ENCODE measurements at regions not wholly inside any gene's neighbourhood (a gene's known extent, or its start where the extent isn't known, plus 50 kb on each side); places are given as distances from the start of the nearest gene placed in this dataset.
"Not testable (repeated sequence)": the region's sequence is repeated elsewhere in the genome, so short reads cannot be mapped to it uniquely, and the experiment has no call there.

DNA sequence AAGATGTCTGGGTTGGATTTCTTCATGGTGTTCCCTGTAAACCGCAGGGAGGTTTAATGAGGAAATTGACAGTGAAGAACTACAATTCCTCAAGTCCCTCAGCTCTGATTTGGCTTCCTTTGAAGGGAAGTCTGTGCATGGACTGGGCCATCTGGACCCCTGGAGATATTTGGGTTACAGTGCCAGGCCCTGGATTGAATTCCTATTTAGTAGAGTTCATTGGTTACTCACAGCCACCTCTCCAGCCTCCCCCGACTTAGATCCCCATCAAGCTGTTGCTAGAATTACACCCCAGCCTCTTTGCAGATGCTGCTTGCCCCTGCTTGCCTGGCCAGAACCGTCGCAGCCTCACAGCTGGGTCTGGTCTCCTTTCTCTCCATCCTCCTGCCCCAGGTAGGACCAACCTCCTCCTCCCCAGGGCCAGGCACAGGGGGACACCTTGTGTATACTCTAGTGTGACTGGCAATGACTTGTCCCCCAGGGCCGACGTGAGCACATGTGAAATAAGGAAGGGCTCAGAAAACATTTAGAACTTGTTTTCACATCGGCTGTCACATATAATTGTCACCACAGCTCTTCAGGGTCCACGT is 93.2 kb upstream of the LRPAP1 start:
- not testable (repeated sequence) for H3K27ac ChIP-seq

DNA sequence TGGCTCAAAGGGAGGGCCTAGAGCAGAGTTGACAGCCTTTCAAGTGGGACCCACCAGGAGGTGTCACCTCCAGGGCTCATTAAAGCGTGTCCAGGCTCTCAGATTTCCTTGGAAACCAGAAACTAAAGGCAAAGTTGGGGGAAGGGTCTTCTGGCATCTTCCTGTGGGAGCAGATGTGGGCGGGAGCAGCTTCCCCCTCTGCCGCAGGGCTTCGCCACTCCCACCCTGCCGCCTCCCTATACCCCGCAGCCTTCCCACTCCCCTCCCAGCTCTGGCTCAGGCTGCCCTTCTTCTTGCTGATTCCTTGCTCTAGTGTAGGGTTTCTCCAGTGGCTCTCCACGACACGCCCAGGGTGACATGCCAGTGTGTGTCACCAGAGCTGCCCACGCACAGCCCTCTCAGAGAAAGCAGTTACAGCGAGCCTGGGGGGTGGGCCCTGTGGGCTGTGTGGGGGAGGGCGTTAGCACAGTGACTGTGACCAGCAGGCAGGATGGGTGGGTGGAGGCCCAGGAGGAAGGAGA is 91.6 kb upstream of the LRPAP1 start:
- H3K27ac ChIP-seq: not testable (repeated sequence)

DNA sequence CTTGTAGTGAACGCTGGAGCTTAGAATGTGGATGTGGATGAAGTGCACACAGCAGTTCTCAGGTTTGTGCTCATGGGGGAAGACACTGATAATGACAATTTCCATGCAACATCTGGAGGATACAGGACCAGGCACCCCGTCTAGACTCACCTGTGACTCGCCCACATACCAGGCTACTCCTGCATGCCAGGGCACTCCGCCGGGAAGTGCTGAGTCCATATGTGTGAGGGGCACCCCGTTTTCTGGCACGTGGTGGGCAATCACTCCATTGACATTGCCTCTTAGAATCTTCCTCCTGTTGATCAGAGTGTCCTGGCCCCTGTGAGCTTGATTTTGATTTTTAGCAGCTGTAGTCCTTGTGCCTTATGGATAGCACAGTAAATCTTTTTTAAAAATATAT is 90.9 kb upstream of the LRPAP1 start:
- H3K27ac ChIP-seq: no peak overlapping the region
- no peak for TF ChIP-seq ZFX (IDR thresholded peaks at IDR 0.05; ENCODE audit: borderline replicate concordance)
- TF ChIP-seq, protein P1, sequence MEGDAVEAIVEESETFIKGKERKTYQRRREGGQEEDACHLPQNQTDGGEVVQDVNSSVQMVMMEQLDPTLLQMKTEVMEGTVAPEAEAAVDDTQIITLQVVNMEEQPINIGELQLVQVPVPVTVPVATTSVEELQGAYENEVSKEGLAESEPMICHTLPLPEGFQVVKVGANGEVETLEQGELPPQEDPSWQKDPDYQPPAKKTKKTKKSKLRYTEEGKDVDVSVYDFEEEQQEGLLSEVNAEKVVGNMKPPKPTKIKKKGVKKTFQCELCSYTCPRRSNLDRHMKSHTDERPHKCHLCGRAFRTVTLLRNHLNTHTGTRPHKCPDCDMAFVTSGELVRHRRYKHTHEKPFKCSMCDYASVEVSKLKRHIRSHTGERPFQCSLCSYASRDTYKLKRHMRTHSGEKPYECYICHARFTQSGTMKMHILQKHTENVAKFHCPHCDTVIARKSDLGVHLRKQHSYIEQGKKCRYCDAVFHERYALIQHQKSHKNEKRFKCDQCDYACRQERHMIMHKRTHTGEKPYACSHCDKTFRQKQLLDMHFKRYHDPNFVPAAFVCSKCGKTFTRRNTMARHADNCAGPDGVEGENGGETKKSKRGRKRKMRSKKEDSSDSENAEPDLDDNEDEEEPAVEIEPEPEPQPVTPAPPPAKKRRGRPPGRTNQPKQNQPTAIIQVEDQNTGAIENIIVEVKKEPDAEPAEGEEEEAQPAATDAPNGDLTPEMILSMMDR (IDR thresholded peaks at IDR 0.05): no peak

DNA sequence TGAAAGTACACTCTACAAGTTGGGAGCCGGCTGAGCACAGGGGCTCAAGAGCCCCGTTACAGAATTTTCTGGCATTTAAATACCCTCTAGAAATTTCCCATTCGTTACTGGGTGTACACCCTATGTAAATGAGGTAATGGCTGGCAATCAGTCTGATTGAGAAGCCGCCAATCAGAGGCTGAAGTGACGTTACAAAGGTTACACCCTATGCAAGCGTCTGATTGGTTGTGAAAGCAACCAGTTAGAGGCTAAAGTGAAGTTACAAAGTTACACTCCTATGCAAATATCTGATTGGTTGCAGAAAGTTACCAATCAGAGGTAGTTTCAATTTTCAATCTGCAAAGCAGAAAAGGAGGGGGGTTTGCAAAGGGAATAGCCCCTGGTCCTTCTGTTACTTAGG is 88.1 kb upstream of the LRPAP1 start:
- H3K27ac ChIP-seq: not testable (repeated sequence)

DNA sequence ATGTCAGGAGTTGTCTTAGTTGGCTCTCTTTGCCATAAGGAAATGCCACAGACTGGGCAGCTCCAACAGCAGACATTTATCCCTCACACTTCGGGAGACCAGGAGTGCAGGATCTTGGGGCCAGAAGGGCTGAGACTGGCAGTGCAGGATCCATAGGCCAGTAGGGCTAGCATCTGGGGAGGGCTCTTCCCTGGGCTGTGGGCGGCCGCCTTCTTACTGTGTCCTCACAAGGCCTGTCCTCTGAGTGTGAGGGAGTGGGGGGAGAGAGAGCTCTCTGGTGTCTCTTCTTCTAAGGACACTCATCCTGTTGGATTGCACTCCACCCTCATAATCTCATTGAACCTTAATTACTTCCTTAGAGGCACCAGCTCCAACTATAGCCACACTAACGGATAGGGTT is 87.5 kb upstream of the LRPAP1 start:
- not testable (repeated sequence) for H3K27ac ChIP-seq

DNA sequence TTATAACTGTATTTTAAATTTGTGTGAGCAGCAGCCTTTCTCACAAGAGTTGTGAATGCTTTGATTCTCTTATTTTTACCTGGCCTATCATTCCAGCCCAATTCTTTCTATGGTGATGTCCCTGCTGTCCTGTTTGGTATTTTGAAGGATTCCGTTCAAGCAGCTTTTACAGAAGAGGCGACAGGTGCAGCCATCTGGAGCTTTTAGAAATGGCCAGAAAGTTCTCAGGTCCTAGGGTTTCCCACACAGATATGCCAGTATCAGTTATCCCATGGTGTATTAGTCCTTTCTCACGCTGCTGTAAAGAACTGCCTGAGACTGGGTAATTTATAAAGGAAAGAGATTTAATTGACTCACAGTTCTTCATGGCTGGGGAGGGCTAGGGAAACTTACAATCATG is 86.1 kb upstream of the LRPAP1 start:
- not testable (repeated sequence) for H3K27ac ChIP-seq

DNA sequence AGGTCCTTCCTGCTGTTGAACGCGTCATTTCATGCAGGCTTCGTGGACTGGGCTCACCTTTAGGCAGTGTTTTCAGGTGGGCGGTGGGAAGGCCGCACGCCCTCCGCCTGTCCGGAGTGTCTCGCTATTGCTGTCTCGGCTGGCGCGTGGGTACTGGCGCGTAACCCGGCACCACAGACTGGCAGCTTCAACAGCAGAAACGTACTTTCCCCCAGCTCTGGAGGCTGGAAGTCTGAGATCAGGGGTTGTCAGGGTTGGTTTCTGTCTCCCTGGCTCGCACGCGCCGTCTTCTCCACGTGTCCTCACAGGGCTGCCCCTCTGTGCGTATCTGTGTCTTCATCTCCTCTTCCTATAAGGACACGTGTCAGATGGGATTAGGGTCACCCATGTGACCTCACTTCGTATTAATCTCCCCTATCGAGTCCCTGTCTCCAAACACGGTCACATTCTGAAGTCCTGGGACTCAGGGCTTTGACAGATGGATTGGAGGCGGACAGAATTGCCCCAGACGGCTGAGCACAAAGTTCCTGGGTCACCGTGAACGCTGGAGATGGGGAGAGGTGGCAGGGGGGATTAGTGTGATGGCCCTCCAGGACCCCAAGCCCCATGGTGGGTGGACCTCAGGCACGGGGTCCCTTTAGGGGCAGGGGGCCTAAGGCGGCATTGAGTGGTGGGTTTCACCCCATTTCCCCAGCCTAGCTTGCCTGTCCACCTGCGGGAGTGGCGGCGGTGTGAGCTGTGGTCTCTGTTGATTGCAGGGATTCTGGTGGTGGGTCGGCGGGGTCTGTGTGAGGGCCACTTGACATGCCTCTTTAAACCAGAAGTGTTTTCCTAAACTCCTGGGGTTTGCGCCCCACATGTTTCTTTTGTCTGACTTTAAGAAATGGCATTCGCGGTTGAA is 83.4 kb upstream of the LRPAP1 start:
- H3K27ac ChIP-seq: no peak overlapping the region
- TF ChIP-seq ZFX (IDR thresholded peaks at IDR 0.05; ENCODE audit: borderline replicate concordance): no peak
- TF ChIP-seq, protein P1 (IDR thresholded peaks at IDR 0.05): no peak

DNA sequence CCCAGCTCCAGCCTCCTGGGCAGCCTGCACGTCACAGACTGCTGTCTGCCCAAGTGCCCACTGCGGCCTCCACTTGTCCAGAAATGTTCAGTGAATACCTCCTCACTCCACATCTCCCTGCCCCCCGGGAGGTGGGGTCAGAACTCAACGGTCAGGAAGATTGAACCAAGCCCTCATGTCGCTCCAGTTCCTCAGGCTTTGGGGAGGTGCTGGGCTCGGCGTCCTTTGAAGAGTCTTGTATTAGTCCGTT is 82.4 kb upstream of the LRPAP1 start:
- H3K27ac ChIP-seq: no peak overlapping the region
- TF ChIP-seq, protein P1 (IDR thresholded peaks at IDR 0.05): no peak
- TF ChIP-seq ZFX (IDR thresholded peaks at IDR 0.05; ENCODE audit: borderline replicate concordance): no peak

DNA sequence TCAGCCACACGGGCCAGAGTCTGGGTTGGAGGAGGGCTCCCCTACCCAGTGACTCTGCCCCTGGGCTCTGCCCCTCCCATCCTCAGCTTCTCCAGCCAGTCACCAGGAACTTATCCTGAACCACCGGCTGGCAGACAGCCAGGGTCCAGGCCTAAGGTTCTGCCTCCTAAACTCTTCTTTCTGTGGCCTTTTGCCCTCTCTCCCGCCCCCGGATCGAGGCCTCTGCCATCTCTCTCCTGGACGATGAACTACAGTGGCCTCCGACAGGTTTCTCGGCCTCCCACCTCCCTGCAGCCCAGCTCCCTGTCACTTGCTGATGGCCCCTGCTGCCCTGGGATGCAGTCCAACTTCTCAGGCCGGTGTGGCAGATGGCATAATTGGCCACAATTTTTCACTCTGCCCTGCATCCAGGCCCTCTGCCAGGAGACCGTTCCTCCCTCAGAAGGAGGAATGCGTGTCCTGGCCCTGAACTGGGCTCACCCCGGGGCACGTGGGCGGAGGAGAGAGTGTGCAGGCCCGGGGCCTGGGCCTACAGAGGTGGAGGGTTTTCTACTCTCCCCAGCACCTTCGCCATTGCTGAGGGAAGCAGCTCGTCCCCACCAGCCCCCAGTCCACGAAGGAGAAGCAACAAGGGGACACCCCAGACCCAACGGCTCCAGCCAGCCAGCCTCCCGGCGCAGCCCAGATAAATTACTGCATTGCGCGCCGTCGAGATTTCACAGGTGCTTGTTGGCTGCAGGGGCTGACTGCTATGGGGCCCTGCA is 81.9 kb upstream of the LRPAP1 start:
- TF ChIP-seq, protein P1 (IDR thresholded peaks at IDR 0.05): no peak
- TF ChIP-seq ZFX (IDR thresholded peaks at IDR 0.05; ENCODE audit: borderline replicate concordance): no peak
- H3K27ac ChIP-seq: no peak overlapping the region

DNA sequence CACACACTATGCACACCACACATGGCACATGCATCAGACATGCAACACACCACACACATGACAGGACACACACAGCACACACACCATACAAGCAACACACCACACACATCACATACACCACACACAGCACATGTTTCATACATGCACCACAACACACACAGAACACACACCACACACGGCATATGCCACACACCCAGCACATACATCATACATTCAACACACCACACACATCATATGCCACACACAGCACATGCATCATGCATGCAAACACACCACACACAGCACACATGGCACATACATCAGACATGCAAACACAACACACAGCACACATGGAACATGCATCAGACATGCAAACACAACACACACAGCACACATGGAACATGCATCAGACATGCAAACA is 80.7 kb upstream of the LRPAP1 start:
- no peak overlapping the region for H3K27ac ChIP-seq

More for the DNA sequence above, 80.7 kb upstream of the LRPAP1 start:
- no peak for TF ChIP-seq ZFX (IDR thresholded peaks at IDR 0.05; ENCODE audit: borderline replicate concordance)
- TF ChIP-seq, protein P1 (IDR thresholded peaks at IDR 0.05): no peak
